IMR-90 (cell line): ENCODE measurements at regions not wholly inside any gene's neighbourhood (a gene's known extent, or its start where the extent isn't known, plus 50 kb on each side); places are given as distances from the start of the nearest gene placed in this dataset.

ENCODE experiments used
- BHLHE40 ChIP-seq: fragments of 150-350 bp; IDR thresholded peaks from 2 replicates; pipeline ENCODE4 v1.6.1; 2016; ENCODE audit warnings: mild to moderate bottlenecking, low read depth, low read length
- FOS ChIP-seq: fragments of 150-350 bp; IDR thresholded peaks from 2 replicates; pipeline ENCODE4 v1.6.1; 2016; ENCODE audit warnings: low read depth, low read length
- MAFK ChIP-seq: IDR thresholded peaks from 2 replicates; pipeline ENCODE4 v1.6.1; 2012; ENCODE audit warnings: low read depth, low read length, improper control_type of control experiment
- MAZ ChIP-seq: IDR thresholded peaks from 2 replicates; pipeline ENCODE4 v1.6.1; 2012; ENCODE audit warnings: low read depth, mild to moderate bottlenecking, low read length, improper control_type of control experiment, moderate library complexity, borderline replicate concordance
- MXI1 ChIP-seq: IDR thresholded peaks from 2 replicates; pipeline ENCODE4 v1.6.1; 2012; ENCODE audit warnings: low read depth, mild to moderate bottlenecking, low read length, moderate library complexity, borderline replicate concordance
- POLR2A ChIP-seq: IDR thresholded peaks from 2 replicates; pipeline ENCODE4 v1.6.1; 2012; ENCODE audit warnings: mild to moderate bottlenecking, low read depth, low read length
- RAD21 ChIP-seq: IDR thresholded peaks from 2 replicates; pipeline ENCODE4 v1.6.1; 2012; ENCODE audit warnings: low read length, improper control_type of control experiment
- RFX5 ChIP-seq: IDR thresholded peaks from 2 replicates; pipeline ENCODE4 v1.8.0; 2012; ENCODE audit warnings: low read depth, mild to moderate bottlenecking, low read length, moderate library complexity
- SMC3 ChIP-seq: fragments of 150-350 bp; IDR thresholded peaks from 2 replicates; pipeline ENCODE4 v1.6.1; 2016; ENCODE audit warnings: low read depth, mild to moderate bottlenecking, antibody characterized with exemption, low read length, moderate library complexity
- TF ChIP-seq, protein P1 (sequence below): conservative IDR thresholded peaks from 2 replicates; pipeline ENCODE4 v1.5.1; 2012; ENCODE audit warnings: mild to moderate bottlenecking, low read depth, low read length, improper control_type of control experiment
- TF ChIP-seq, protein P2 (sequence below): fragments of 150-350 bp; IDR thresholded peaks from 2 replicates; pipeline ENCODE4 v1.6.1; 2016; ENCODE audit warnings: low read depth, mild to moderate bottlenecking, low read length, moderate library complexity, borderline replicate concordance

DNA sequence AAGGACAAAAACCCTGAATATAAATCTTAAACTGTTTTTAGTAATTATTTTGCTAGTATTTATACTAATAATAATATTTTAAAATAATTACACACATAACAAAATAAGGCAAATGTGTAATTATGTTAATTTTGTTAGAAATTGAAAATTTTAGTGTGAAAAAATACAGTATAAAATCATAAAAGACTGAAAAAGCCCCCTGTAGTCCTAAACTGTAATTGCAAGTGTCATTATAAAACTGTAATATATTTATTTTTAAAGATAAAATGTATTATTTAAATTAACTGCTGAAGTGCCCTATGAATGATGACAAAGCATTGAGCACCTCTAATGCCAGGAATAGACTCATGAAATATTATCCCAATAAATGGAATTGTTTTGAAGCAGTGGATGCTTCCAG is 1117.7 kb downstream of the CBLN2 start:
- TF ChIP-seq, protein P1, sequence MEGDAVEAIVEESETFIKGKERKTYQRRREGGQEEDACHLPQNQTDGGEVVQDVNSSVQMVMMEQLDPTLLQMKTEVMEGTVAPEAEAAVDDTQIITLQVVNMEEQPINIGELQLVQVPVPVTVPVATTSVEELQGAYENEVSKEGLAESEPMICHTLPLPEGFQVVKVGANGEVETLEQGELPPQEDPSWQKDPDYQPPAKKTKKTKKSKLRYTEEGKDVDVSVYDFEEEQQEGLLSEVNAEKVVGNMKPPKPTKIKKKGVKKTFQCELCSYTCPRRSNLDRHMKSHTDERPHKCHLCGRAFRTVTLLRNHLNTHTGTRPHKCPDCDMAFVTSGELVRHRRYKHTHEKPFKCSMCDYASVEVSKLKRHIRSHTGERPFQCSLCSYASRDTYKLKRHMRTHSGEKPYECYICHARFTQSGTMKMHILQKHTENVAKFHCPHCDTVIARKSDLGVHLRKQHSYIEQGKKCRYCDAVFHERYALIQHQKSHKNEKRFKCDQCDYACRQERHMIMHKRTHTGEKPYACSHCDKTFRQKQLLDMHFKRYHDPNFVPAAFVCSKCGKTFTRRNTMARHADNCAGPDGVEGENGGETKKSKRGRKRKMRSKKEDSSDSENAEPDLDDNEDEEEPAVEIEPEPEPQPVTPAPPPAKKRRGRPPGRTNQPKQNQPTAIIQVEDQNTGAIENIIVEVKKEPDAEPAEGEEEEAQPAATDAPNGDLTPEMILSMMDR: no peak
- TF ChIP-seq POLR2A: no peak
- TF ChIP-seq, protein P2, sequence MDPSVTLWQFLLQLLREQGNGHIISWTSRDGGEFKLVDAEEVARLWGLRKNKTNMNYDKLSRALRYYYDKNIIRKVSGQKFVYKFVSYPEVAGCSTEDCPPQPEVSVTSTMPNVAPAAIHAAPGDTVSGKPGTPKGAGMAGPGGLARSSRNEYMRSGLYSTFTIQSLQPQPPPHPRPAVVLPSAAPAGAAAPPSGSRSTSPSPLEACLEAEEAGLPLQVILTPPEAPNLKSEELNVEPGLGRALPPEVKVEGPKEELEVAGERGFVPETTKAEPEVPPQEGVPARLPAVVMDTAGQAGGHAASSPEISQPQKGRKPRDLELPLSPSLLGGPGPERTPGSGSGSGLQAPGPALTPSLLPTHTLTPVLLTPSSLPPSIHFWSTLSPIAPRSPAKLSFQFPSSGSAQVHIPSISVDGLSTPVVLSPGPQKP: no peak
- no peak for TF ChIP-seq RAD21
- no peak for TF ChIP-seq MXI1
- no peak for TF ChIP-seq RFX5
- TF ChIP-seq MAFK: no peak
- no peak for TF ChIP-seq BHLHE40
- TF ChIP-seq SMC3: no peak
- no peak for TF ChIP-seq FOS
- no peak for TF ChIP-seq MAZ
